ENCODE measurements at regions not wholly inside any gene's neighbourhood (a gene's known extent, or its start where the extent isn't known, plus 50 kb on each side); places are given as distances from the start of the nearest gene placed in this dataset.

DNA sequence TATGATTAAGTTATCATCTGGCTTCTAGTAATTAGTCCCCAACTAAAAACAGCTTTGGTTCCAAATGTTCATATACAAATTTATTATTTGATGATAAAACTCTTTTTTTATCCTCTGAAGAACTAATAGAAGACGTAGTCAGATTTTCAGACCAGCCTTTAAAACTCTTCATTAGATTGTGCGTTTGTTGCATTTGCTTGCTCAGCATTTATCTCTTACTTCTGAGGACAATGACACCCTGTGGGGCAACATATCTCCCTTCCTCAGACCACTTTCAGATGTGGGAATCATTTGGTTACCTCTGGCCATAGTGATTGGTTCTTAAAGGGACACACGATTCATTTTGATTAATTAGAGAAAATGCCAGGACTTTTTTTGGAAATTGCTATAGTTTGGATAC lies 481.8 kb downstream of the HAO1 start:
- Histone ChIP-seq H3K4me3 (ENCODE audit: low read depth, low read length) (no peak overlapping the region), H3K36me3 (ENCODE audit: insufficient read depth) (no peaks in the 10 kb centered on the region), H3K4me1 (ENCODE audit: insufficient read depth) (no peaks in the 10 kb centered on the region), H3K27ac (ENCODE audit: low read depth) (no peak overlapping the region)
- no peak for DNase-seq (ENCODE audit: extremely low spot score)
- WGBS: 81% methylated on average over 3 of the region's 3 CpGs

- DNase-seq (ENCODE audit: extremely low spot score): no peak
- no peak overlapping the region for H3K4me3 ChIP-seq (ENCODE audit: low read depth, low read length)
- 60% methylated on average over 1 of the region's 1 CpG for WGBS
- no peak overlapping the region for H3K27ac ChIP-seq (ENCODE audit: low read depth)
- H3K4me1 ChIP-seq (ENCODE audit: insufficient read depth): no peaks in the 10 kb centered on the region
- no peaks in the 10 kb centered on the region for H3K36me3 ChIP-seq (ENCODE audit: insufficient read depth)
Measured at GRCh38 chr20:7459083-7459482, 481.2 kb downstream of the HAO1 start.

GRCh38 chr20:7463290-7463689 lies 477.0 kb downstream of the HAO1 start:
- WGBS: 83% methylated on average over 1 of the region's 1 CpG
- no peak for DNase-seq (ENCODE audit: extremely low spot score)
- Histone ChIP-seq H3K4me3 (ENCODE audit: low read depth, low read length) (no peak overlapping the region), H3K4me1 (ENCODE audit: insufficient read depth) (no peaks in the 10 kb centered on the region), H3K27ac (ENCODE audit: low read depth) (no peak overlapping the region), H3K36me3 (ENCODE audit: insufficient read depth) (no peaks in the 10 kb centered on the region)

DNA sequence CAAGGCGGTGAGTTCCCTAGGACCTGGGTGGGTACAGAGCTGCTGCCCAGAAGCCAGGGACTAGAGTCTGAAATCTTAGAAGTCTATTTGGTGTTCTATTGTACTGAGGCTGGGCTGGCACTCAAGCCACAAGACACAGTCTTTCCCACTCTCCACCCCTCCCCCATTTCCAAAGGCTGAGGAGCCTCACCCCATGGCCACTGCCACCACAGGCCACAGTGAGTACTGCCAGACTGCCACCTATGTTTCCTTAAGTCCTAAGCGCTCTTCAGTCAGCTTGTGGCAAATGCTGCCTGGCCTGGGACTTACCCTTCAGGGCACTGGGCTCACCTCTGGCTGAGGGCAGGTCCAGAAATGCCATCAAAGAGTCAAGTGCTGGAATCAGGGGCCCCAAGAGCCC lies 469.3 kb downstream of the HAO1 start:
- Histone ChIP-seq H3K4me3 (ENCODE audit: low read depth, low read length) (no peak overlapping the region), H3K4me1 (ENCODE audit: insufficient read depth) (no peaks in the 10 kb centered on the region), H3K36me3 (ENCODE audit: insufficient read depth) (no peaks in the 10 kb centered on the region), H3K27ac (ENCODE audit: low read depth) (no peak overlapping the region)
- 69% methylated on average over 2 of the region's 2 CpGs for WGBS
- no peak for DNase-seq (ENCODE audit: extremely low spot score)

- no peaks in the 10 kb centered on the region for H3K36me3 ChIP-seq (ENCODE audit: insufficient read depth)
- DNase-seq (ENCODE audit: extremely low spot score): no peak
- no peaks in the 10 kb centered on the region for H3K4me1 ChIP-seq (ENCODE audit: insufficient read depth)
- no peak overlapping the region for H3K4me3 ChIP-seq (ENCODE audit: low read depth, low read length)
- H3K27ac ChIP-seq (ENCODE audit: low read depth): no peak overlapping the region
Measured at GRCh38 chr20:7490288-7490687, 450.0 kb downstream of the HAO1 start.

DNA sequence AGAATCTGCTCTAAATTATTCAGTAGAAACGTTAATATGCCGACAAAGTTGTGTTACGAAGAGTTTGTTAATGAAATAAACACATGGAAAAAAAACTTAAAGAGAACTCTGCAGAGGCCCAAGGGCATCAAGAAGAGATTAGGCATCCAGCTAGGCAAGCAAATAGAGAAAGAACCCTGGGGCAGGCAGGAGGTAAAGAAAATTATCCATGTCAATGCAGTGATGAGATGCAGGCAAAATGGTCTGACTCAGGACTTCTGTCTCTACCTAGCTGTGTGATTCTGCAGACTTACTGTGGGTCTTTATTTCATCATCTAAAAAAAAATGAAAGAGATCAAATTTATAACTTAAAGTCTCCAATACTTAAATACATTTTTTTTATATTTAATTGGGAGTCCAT lies 448.0 kb downstream of the HAO1 start:
- 81% methylated on average over 3 of the region's 3 CpGs for WGBS
- DNase-seq (ENCODE audit: extremely low spot score): no peak

GRCh38 chr20:7493311-7493710 lies 446.9 kb downstream of the HAO1 start:
- Histone ChIP-seq H3K27ac (ENCODE audit: low read depth) (no peak overlapping the region), H3K36me3 (ENCODE audit: insufficient read depth) (no peaks in the 10 kb centered on the region)
- 91% methylated on average over 2 of the region's 2 CpGs for WGBS

More for the DNA sequence above, 448.0 kb downstream of the HAO1 start:
- H3K36me3 ChIP-seq (ENCODE audit: insufficient read depth): no peaks in the 10 kb centered on the region
- H3K4me3 ChIP-seq (ENCODE audit: low read depth, low read length): no peak overlapping the region
- H3K4me1 ChIP-seq (ENCODE audit: insufficient read depth): no peaks in the 10 kb centered on the region
- no peak overlapping the region for H3K27ac ChIP-seq (ENCODE audit: low read depth)

GRCh38 chr20:7496394-7496991 lies 443.8 kb downstream of the HAO1 start:
- Histone ChIP-seq H3K4me3 (ENCODE audit: low read depth, low read length) (no peak overlapping the region), H3K4me1 (ENCODE audit: insufficient read depth) (no peaks in the 10 kb centered on the region), H3K27ac (ENCODE audit: low read depth) (no peak overlapping the region), H3K36me3 (ENCODE audit: insufficient read depth) (no peaks in the 10 kb centered on the region)
- WGBS: 52% methylated on average over 4 of the region's 4 CpGs
- no peak for DNase-seq (ENCODE audit: extremely low spot score)

More at GRCh38 chr20:7493311-7493710, 446.9 kb downstream of the HAO1 start:
- Histone ChIP-seq H3K4me3 (ENCODE audit: low read depth, low read length) (no peak overlapping the region), H3K4me1 (ENCODE audit: insufficient read depth) (no peaks in the 10 kb centered on the region)
- DNase-seq (ENCODE audit: extremely low spot score): no peak

GRCh38 chr20:7497985-7498384 lies 442.3 kb downstream of the HAO1 start:
- WGBS: 95% methylated on average over 1 of the region's 1 CpG
- Histone ChIP-seq H3K4me1 (ENCODE audit: insufficient read depth) (no peaks in the 10 kb centered on the region), H3K27ac (ENCODE audit: low read depth) (no peak overlapping the region), H3K36me3 (ENCODE audit: insufficient read depth) (no peaks in the 10 kb centered on the region), H3K4me3 (ENCODE audit: low read depth, low read length) (no peak overlapping the region)
- no peak for DNase-seq (ENCODE audit: extremely low spot score)

- H3K27ac ChIP-seq (ENCODE audit: low read depth): no peak overlapping the region
- no peak for DNase-seq (ENCODE audit: extremely low spot score)
- H3K4me1 ChIP-seq (ENCODE audit: insufficient read depth): no peaks in the 10 kb centered on the region
- no peaks in the 10 kb centered on the region for H3K36me3 ChIP-seq (ENCODE audit: insufficient read depth)
- H3K4me3 ChIP-seq (ENCODE audit: low read depth, low read length): no peak overlapping the region
Measured at GRCh38 chr20:7499201-7499600, 441.1 kb downstream of the HAO1 start.

- H3K4me3 ChIP-seq (ENCODE audit: low read depth, low read length): no peak overlapping the region
- H3K27ac ChIP-seq (ENCODE audit: low read depth): no peak overlapping the region
- 62% methylated on average over 1 of the region's 1 CpG for whole genome bisulfite sequencing
- DNase-seq (ENCODE audit: extremely low spot score): no peak
- H3K36me3 ChIP-seq (ENCODE audit: insufficient read depth): no peaks in the 10 kb centered on the region
- H3K4me1 ChIP-seq (ENCODE audit: insufficient read depth): no peaks in the 10 kb centered on the region
Measured at GRCh38 chr20:7500231-7500663, 440.0 kb downstream of the HAO1 start.

- no peak for DNase-seq (ENCODE audit: extremely low spot score)
- no peak overlapping the region for H3K4me3 ChIP-seq (ENCODE audit: low read depth, low read length)
- WGBS: 61% methylated on average over 3 of the region's 3 CpGs
- no peaks in the 10 kb centered on the region for H3K36me3 ChIP-seq (ENCODE audit: insufficient read depth)
- H3K27ac ChIP-seq (ENCODE audit: low read depth): no peak overlapping the region
- no peaks in the 10 kb centered on the region for H3K4me1 ChIP-seq (ENCODE audit: insufficient read depth)
Measured at GRCh38 chr20:7503501-7503900, 436.8 kb downstream of the HAO1 start.

- Histone ChIP-seq H3K27ac (ENCODE audit: low read depth) (no peak overlapping the region), H3K36me3 (ENCODE audit: insufficient read depth) (no peaks in the 10 kb centered on the region), H3K4me3 (ENCODE audit: low read depth, low read length) (no peak overlapping the region), H3K4me1 (ENCODE audit: insufficient read depth) (no peaks in the 10 kb centered on the region)
- no peak for DNase-seq (ENCODE audit: extremely low spot score)
- 67% methylated on average over 4 of the region's 4 CpGs for WGBS
Measured at GRCh38 chr20:7505152-7505834, 435.0 kb downstream of the HAO1 start.

DNA sequence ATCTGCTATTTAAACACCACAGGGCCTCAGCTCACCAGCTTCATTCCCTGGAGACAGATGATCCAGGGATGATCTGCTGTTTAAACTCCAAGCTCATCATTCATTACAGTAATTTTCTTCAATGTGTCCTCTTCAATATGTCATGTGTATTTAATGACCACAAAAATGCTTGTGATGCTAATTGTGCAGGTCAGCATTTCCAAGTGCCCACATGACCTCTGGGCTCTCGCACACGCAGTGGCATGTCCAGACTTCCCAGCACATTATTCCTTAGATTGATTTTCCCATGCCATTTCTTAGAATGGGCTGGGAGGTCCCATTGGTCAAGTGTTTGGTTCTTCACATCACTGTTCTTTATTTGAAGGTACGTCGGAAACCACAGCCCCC lies 434.4 kb downstream of the HAO1 start:
- DNase-seq (ENCODE audit: extremely low spot score): no peak
- Histone ChIP-seq H3K27ac (ENCODE audit: low read depth) (no peak overlapping the region), H3K4me1 (ENCODE audit: insufficient read depth) (no peaks in the 10 kb centered on the region), H3K4me3 (ENCODE audit: low read depth, low read length) (no peak overlapping the region), H3K36me3 (ENCODE audit: insufficient read depth) (no peaks in the 10 kb centered on the region)
- WGBS: 93% methylated on average over 4 of the region's 4 CpGs

Data from urinary bladder (tissue), 3 donors.